ENCODE measurements at regions not wholly inside any gene's neighbourhood (a gene's known extent, or its start where the extent isn't known, plus 50 kb on each side); places are given as distances from the start of the nearest gene placed in this dataset.

DNA sequence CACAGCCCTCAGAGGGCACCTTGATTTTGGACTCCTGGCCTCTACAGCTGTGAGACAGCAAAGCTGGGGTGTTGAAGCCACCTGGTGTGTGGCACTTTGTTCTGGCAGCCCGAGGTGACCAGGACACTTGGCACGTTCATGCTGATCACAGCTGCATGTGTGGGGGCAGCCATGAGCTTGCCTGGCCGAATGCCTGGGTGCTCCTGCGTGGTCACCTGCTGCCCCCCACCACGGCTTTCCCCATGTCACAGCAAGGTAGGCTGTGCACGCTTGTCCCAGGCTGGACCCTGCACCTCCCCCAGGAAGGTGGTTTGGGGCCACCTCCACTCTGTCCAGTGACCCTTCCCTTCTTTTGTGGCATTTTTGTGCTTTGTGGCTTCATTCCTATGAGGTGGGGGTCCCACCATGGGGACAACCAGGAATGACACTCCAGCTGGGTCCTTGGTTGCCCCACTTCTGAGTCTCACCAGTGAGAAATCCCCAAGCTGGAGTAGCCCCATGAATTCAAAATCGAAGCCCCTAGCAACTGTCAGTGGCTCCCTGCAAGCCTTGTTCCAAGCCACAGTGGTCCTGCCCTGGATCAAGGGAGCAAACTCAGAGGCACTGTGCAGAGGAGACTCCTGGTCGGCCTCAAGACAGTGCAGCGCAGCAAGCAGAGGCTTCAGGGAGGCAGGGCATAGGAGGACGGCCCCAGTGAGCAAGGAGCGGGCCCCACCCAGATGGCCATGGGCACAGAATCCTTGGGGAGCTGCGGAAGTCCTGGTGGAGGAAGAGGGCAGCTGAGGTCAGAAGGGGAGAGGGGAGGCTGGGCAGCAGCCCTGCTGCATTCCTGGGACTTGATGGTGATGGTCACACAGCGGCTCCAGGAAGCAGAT is 121.4 kb upstream of the HS6ST1 start:
- no peak for FAIRE-seq

DNA sequence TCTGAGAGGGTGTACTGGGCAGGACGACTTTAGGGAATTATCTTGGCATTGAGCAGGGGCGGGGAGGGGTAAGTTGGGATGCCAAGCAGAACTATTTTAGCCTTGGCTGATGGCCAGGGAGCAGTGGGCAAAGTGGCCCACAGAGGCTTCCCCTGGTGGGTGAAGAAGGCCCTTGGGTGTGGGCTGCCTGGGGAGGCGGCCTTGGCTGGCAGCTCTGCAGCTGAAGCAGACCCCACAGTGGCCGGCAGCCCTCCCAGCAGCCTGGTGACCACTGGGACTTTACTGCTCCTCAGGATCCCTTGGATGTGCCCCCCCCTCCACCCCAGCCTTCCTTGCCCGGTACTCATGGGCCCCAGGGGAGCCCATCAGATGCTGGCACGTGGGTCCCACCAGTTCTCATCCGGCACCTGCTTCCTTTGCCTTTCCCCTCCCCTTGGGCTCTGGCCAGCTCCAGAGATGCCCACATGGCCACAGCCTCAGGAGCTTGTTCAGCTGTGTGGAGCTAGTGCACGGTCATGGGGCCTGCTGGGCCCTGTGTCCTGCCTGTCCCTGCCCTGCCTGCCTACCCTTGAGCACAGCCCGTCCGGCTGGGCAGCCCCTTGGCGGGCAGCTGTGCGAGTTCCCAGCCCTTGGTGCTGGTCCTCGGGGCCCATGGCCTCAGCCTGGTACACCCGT is 122.1 kb upstream of the HS6ST1 start:
- FAIRE-seq = no peak

- no peak for FAIRE-seq
Measured at GRCh38 chr2:128441341-128442052, 122.8 kb upstream of the HS6ST1 start.

DNA sequence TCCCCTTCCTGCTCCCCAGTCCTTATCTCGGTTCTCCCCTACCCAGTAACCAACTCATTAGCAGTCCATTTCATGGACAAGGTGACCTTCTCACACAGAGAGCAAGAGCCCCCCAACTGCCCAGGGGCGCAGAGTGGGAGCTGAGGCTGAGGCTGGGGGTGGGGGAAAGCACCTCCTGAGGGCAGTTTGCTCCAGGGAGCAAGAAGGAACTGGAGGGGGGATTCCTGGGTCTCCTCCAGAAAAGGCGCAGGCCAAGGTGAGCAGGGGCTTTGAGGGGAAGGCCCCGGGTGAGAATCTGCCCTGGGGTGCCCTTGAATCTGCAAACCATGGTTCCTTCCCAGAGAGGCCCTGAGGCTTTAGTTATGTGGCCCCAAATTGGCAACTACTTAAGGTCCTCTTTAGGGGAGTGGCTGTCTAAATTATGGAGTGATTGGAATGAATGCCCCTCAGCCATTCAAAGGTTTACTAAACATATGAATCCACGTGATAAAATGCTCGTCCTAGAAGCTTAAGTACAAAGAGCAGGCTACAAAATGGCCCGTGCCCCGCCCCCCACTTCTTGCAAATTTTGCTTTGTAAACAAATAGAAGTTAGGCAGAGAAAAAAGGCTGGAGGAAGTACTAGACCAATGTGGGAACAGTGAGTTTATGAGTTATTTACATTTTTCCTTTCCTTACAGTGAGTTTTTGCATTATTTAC is 123.5 kb upstream of the HS6ST1 start:
- FAIRE-seq = peak; percentile 98

DNA sequence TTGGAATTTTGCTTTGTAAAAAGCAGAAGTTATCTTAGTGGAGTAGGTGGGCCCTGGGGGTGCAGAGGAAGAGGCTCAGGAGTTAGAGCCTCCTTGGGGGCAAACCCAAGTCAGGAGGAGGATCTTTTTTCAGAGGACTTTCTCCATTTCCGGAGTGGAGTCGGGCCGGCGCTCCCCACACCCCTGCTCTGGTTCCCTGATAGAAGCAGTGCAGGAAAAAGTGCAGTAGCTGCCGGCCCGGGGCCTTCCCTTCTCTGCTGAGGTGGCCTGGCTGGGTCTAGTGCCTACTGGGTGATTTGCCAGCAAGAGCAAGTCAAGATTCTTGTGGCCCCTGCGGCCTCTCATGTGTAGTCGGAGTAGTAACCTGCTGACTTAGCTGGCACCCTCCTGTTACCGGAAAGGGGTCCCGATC is 124.2 kb upstream of the HS6ST1 start:
- FAIRE-seq = no peak

- FAIRE-seq = no peak
Measured at GRCh38 chr2:128444121-128444771, 125.6 kb upstream of the HS6ST1 start.

DNA sequence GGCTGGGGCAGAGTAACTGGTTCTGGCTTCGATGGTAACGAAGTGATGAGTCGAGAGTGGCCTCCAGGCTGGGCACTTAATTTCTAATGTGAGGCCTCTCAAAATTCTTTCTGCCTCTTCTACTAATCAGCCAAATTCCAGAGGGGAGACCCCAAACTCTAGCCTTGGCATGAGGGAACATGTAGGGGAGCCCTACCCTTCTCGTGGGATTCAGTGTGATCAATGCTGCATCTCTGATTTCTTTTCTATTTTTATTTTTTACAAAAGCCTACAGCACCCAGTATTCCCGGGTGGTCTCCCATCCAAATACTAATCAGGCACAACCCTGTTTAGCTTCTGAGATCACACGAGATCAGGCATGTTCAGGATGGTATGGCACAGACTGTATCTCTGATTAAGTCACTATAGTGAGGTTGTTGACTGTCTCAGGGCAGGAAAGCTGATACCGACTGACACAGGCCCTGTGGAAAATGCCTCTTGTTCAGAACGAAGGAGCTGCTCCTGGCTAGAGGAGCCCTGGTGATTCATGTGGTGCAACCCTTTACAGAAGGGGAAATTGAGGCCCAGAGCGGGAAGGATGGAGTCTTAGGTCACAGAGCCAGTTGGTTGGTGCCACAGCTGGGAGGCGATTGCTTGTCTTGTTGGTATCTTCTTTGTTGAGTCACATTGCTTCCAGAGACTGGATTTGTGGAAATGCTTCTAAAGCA is 126.3 kb upstream of the HS6ST1 start:
- no peak for FAIRE-seq

- FAIRE-seq = no peak
Measured at GRCh38 chr2:128445523-128445900, 126.8 kb upstream of the HS6ST1 start.

- no peak for FAIRE-seq
Measured at GRCh38 chr2:128446049-128446873, 127.6 kb upstream of the HS6ST1 start.

- FAIRE-seq = no peak
Measured at GRCh38 chr2:128446874-128447537, 128.3 kb upstream of the HS6ST1 start.

- no peak for FAIRE-seq
Measured at GRCh38 chr2:128447538-128447995, 128.9 kb upstream of the HS6ST1 start.

GRCh38 chr2:128448331-128449225 is 129.9 kb upstream of the HS6ST1 start:
- FAIRE-seq = no peak

- FAIRE-seq = no peak
Measured at GRCh38 chr2:128449226-128450061, 130.8 kb upstream of the HS6ST1 start.

- FAIRE-seq = no peak
Measured at GRCh38 chr2:128450211-128451024, 131.8 kb upstream of the HS6ST1 start.

DNA sequence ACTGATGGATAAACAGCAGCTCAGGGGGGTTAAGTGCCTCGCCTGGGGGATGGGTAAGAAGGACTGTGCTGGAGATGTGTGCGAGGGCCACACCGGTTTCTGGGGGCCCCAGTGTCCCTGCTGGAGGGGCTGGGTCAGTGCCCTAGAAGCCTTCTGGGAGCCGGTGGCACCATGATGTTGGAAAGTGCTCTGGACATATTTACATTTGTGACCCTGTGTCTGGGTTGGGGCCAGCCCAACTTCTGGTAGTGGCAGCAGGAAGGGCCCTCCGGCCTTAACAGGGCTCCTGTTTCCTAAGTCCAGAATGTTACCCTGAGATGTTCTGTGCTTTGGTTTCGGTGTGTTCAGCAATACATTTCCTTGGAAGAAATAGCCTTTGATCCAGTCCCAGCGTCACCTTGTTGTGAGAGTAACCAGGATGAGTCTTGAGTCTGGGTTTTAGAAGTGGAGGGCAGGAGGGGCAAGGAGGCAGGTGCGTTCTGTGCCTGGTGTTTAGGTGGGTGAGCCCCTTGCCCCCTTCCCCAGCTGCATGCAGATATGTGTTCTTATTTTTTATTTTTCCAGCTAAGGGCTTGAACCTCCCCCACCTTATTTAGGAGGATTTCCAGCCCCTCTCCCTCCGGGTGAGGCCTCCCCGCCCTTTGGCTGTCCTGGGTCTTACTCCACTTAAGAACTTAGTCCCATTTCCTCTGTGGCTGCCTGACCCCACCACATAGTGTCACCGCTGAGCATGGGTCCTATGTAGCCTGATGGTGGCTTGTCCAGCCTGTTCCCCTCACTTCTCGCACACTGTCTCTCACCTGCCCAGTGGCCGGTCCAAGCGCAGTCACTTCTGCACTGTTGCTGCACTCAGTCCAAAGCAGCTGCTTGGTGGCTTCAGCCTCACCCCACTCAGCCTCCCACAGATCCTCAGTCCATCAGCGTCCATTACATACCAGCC is 132.7 kb upstream of the HS6ST1 start:
- no peak for FAIRE-seq

DNA sequence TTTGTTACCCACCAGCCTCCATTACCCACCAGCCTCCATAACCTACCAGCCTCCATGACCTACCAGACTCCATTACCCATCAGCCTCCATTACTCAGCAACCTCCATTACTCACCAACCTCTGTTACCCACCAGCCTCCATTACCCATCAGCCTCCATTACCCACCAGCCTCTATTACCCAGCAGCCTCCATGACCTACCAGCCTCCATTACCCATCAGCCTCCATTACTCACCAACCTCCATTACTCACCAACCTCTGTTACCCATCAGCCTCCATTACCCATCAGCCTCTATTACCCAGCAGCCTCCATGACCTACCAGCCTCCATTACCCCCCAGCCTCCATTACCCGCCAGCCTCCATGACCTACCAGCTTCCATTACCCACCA is 133.3 kb upstream of the HS6ST1 start:
- FAIRE-seq = no peak

Data from endometrium (tissue), 2 donors.